Panc1 (cell line): ENCODE measurements at regions not wholly inside any gene's neighbourhood (a gene's known extent, or its start where the extent isn't known, plus 50 kb on each side); places are given as distances from the start of the nearest gene placed in this dataset.

Source experiments
- POLR2AphosphoS5 ChIP-seq: IDR thresholded peaks from 2 replicates; pipeline ENCODE4 v1.6.1; 2012; ENCODE audit warnings: mild to moderate bottlenecking, low read depth, low read length, moderate library complexity
- SIN3A ChIP-seq: IDR thresholded peaks from 2 replicates; pipeline ENCODE4 v1.6.1; 2012; ENCODE audit warnings: low read depth, mild to moderate bottlenecking, low read length, moderate library complexity, borderline replicate concordance; ENCODE audit not compliant: insufficient read depth
- TF ChIP-seq, protein P1 (sequence below): fragments of 450-650 bp; IDR thresholded peaks from 2 replicates; pipeline ENCODE4 v1.5.1; 2017; ENCODE audit warnings: mild to moderate bottlenecking
- TF ChIP-seq, protein P2 (sequence below), 2 experiments: IDR thresholded peaks; 2 replicates each; pipeline ENCODE4 v1.6.1; 2011 to 2012; ENCODE audit warnings: low read depth in 2 of 2, control low read depth in 1 of 2, low read length in 1 of 2, mild to moderate bottlenecking in 1 of 2, moderate library complexity in 1 of 2; ENCODE audit not compliant: insufficient read depth in 1 of 2

DNA sequence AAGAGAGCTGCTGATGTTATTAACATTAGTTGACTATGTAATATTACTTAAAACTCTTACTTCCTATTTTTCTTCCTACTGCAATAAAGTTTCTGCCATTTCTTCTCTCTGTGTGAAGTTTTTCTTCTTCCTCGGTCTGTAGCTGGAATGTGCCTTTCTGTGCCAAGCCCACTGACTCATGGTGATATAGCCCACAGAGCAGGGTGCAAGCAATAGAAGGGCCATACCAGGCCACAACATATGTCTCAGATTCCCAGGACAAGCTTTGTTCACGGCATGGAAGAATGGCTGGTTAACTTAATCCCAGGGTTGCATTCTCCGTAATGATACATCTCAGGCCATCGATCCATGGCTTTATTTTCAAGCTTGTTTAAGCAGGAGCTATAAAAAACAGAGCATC is 815.3 kb downstream of the TUSC7 start:
- TF ChIP-seq, protein P1, sequence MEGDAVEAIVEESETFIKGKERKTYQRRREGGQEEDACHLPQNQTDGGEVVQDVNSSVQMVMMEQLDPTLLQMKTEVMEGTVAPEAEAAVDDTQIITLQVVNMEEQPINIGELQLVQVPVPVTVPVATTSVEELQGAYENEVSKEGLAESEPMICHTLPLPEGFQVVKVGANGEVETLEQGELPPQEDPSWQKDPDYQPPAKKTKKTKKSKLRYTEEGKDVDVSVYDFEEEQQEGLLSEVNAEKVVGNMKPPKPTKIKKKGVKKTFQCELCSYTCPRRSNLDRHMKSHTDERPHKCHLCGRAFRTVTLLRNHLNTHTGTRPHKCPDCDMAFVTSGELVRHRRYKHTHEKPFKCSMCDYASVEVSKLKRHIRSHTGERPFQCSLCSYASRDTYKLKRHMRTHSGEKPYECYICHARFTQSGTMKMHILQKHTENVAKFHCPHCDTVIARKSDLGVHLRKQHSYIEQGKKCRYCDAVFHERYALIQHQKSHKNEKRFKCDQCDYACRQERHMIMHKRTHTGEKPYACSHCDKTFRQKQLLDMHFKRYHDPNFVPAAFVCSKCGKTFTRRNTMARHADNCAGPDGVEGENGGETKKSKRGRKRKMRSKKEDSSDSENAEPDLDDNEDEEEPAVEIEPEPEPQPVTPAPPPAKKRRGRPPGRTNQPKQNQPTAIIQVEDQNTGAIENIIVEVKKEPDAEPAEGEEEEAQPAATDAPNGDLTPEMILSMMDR = no peak
- TF ChIP-seq POLR2AphosphoS5 = no peak
- TF ChIP-seq, protein P2, sequence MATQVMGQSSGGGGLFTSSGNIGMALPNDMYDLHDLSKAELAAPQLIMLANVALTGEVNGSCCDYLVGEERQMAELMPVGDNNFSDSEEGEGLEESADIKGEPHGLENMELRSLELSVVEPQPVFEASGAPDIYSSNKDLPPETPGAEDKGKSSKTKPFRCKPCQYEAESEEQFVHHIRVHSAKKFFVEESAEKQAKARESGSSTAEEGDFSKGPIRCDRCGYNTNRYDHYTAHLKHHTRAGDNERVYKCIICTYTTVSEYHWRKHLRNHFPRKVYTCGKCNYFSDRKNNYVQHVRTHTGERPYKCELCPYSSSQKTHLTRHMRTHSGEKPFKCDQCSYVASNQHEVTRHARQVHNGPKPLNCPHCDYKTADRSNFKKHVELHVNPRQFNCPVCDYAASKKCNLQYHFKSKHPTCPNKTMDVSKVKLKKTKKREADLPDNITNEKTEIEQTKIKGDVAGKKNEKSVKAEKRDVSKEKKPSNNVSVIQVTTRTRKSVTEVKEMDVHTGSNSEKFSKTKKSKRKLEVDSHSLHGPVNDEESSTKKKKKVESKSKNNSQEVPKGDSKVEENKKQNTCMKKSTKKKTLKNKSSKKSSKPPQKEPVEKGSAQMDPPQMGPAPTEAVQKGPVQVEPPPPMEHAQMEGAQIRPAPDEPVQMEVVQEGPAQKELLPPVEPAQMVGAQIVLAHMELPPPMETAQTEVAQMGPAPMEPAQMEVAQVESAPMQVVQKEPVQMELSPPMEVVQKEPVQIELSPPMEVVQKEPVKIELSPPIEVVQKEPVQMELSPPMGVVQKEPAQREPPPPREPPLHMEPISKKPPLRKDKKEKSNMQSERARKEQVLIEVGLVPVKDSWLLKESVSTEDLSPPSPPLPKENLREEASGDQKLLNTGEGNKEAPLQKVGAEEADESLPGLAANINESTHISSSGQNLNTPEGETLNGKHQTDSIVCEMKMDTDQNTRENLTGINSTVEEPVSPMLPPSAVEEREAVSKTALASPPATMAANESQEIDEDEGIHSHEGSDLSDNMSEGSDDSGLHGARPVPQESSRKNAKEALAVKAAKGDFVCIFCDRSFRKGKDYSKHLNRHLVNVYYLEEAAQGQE (IDR thresholded peaks at IDR 0.05; ENCODE audit: insufficient read depth in 1 of 2, low read depth in 2 of 2, low read length in 1 of 2) = no peak
- no peak for TF ChIP-seq SIN3A
